ENCODE measurements at regions not wholly inside any gene's neighbourhood (a gene's known extent, or its start where the extent isn't known, plus 50 kb on each side); places are given as distances from the start of the nearest gene placed in this dataset.
"Not testable (repeated sequence)": the region's sequence is repeated elsewhere in the genome, so short reads cannot be mapped to it uniquely, and the experiment has no call there.

- no peak for DNase-seq
These were observed 115.6 kb upstream of the KLF14 start for GRCh38 chr7:130849604-130850003.

- no peak for DNase-seq
These were observed 116.9 kb upstream of the KLF14 start for GRCh38 chr7:130850956-130851355.

- DNase-seq: no peak
These were observed 118.9 kb upstream of the KLF14 start for GRCh38 chr7:130852867-130853266.

DNA sequence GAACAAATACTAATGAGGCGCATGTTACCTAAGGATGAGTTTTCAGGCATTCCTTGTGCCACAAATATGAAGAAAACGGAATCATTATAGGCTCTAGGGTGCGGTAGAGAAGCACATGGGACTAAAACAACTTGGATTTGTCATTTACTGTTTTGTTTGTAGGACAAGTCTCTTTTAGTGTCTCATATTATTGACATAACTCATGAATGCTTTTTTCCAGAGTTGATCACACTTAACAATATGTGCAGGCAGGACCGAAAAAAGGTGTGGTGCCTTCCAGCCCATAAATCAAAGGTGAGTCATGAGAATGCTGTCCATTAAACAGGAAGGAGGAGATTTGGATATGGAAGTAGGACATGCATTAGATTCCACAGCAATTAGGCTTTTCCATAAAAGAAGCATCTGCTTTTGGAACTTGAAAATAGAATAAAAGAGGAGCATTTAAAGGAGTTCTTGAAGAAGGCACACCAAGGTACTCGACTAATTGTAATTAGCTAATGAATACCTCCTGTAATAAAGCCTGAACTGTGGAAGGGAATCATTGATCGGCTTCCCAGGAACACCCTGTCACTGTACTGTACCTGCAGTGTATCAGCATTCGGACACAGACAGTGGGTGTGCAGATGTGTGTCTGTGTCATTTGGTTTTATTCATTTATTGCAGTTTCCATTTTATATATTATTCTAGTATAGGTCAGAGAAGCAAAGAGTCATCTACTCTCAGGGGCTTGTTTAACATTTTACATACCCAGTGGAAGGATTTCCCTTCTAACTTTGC, 119.7 kb upstream of the KLF14 start:
- DNase-seq: no peak

DNA sequence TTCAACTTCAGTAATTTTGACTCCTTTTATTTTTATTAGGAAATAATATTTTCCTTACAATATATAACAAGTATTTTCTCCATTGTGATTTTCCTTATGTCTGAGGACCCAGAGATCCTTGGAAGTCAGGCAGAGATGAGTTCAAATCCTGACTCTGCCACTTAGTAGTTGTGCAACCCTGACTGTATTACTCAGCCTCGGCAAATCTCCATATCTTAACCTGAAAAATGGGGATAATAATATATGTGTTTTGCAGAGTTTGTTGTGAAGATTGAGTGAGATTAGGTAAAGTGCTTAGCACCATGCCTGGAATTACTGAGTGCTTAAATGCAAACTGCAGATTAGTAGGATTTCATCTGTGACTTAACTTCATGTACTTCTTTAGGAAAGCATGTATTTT, 120.5 kb upstream of the KLF14 start:
- no peak for DNase-seq

DNA sequence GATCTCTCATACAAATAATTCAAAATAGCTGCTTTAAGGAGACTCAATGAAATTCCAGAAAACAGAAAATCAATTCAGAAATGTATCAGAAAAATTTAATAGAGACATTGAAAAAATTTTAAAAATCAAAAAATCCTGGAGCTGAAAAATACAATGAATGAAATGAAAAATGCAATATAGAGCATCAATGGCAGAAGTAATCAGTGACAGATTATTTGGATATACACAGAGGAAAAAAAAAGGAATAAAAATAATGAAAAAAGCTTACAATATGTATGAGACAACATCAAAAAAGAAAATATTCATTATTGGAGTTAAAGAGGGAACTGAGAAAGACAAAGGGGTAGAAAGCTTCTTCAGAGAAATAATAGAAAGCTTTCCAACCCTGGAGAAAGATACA, 122.9 kb upstream of the KLF14 start:
- DNase-seq: no peak

- not testable (repeated sequence) for DNase-seq
These were observed 126.8 kb upstream of the KLF14 start for GRCh38 chr7:130860832-130861231.

DNA sequence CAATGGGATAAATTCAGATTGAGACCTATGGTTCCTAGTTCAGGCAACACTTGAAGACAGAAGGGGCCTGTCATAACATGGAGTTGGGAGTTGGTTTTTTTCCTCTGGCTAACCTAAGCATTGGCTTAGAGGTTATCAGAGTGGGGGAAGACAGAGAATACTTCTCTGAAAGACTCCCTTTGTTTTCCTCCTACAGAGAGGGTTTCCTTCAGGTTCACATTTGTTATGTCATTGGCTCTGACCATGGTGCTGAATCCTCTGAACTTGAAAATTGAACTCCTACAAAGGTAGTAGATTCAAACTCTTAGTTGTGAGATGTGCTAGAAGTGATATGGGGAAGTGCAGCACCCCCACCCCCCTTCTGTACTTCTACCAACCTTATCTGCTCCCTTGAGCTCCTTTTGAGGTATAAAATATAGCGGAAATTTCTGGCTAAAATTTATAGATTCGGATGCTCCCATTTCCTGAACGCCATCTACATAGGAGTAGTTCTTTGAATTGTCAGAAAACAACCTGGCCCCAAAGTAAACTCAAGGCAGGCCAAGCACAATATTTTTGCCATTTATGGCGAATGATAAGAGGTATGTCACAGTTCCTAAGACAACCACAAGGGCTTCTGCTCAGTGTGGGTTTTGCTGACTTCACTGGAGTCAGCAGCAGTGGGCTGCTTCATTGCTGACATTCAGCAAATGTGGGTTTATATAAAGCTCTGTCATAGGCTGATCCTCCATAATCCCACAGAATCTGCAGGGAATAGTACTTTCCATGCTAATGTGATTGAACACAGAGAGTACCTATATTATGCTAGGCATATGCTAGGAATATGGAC, 131.6 kb upstream of the KLF14 start:
- DNase-seq: no peak

- DNase-seq: no peak
These were observed 133.0 kb upstream of the KLF14 start for GRCh38 chr7:130867039-130867438.

GRCh38 chr7:130867581-130868136, 133.7 kb upstream of the KLF14 start:
- no peak for DNase-seq

DNA sequence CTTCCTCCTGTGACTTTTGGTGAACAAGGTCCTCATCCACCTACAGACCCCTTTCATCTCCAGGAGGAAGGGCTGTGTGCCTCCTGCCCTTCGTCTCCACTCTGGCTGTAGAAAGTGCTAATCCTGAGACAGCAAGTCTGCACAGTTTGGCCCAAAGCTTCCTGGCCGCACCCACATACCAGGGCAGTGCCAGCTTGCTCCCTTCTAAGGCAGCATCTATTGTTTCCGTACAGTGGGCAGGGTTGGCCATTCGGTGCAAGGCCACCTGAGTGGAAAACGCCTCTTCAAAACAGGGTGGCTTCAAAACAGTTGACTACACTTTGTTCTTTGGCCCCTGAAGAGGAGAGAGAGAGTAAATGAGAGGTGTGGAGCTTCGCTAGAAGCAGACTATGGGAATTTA, 134.1 kb upstream of the KLF14 start:
- no peak for DNase-seq

GRCh38 chr7:130869918-130870317, 135.9 kb upstream of the KLF14 start:
- no peak for DNase-seq

DNA sequence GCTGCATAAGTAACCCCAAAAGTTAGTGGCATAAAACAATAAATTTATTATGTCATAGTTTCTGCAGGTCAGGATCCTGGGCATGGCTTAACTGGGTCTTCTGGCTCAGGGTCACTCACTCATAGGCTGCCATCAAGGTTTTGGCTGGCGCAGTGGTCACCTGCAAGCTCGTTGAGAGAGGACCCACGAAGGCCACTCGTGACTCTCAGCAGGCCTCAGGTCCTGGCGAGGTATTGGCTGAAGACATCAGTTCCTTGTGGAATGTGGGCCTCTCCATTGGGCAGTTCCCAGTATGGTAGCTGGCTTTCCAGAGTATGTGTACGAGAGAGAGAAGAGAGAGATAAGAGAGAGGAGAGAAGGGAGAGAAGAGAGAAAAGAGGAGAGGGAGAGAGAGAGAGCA, 138.3 kb upstream of the KLF14 start:
- no peak for DNase-seq

- DNase-seq: no peak
These were observed 138.9 kb upstream of the KLF14 start for GRCh38 chr7:130872756-130873448.

DNA sequence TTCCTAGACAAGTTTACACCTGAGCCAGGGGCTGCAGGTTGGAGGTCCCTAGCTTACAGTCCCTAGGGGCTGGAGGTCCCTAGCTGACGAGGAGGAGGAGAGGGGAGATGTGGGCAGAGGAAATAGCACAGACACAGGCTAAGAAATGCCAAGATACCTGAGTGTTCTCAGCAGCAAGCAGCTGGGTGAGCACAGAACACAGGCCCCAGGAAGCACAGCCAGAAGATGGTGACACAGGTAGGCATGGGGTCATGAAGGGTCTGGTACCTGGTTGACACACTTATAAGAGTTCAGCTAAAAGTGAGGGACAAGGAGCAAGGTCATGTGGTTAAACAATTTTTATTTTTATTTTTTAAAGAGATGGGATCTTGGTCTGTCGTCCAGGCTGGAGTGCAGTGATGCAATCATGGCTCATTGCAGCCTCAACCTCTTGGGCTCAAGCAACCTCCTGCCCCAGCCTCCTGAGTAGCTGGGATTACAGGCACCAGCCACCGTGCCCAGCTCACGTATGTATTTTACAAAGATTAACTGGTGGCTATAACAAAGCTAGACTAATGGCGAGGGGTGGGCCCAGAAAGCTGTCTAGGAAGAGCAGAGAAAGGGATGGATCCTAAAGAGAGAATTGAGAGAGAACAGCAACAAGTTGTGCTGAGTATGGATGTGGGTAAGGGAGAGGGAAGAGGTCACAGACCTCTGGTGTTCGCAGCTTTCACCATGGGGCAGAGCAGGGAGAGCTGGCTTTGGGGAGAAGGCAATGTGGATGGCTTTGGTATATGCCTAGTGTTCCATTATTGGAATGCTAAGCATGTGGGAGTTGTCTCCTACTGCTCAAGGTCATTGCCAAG, 140.3 kb upstream of the KLF14 start:
- DNase-seq: no peak

DNA sequence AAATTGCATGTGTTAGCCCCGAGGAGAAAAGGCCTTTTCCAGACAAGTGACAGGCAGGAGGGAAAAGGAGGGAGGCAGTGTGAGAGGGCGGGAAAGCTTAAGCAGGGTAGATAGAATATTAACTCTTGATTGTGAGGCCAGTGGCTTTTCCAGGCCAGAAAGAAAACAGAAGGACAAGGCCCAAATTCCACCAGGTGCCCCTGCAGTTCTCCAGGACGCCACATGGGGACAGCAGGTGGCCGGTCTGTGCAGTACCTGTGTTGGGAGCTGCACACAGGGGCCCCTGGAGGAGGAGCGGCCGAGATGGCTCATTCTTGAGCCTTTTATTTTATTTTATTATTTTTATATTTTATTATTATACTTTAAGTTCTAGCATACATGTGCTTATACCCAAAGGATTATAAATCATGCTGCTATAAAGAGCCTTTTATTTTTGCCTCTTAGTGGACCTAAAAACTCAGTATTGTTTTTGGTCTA, 141.3 kb upstream of the KLF14 start:
- DNase-seq: peak; percentile 44

DNA sequence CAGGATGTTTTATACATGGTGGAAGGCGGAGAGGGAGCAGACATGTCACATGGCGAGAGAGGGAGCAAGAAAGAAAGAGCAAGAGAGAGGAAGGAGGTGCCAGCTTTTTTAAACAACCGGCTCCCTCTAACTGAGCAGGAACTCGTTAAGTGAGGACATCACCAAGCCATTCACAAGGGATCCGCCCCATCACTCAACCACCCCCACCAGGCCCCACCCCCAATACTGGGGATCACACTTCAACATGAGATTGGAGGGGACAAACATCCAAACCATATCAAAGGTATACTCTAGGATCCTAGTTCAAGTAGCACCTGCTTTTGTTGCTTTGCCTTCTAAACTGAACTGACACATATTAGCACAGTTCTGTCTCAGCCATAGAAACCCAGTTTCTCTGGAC, 141.9 kb upstream of the KLF14 start:
- no peak for DNase-seq

GRCh38 chr7:130877236-130877990, 143.4 kb upstream of the KLF14 start:
- no peak for DNase-seq

GRCh38 chr7:130877991-130878305, 143.9 kb upstream of the KLF14 start:
- DNase-seq: no peak

DNA sequence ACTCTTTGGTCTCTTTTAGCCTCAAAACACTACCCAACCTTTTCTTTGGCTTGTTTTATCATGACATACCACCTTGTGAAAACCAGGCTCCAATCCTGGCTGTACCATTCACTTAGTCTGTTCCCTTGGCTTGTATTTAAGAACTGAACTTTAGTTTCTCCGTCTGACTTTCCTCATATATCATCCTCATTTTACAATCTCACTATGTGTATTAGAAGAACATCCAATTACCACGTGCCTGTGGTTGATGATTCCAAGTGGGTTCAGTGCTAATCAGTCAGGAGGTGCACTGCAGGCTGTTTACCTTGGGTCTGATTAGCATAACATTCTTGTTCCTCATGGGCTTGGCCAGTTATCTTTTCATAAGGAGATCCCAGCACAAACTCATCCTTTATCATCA, 144.8 kb upstream of the KLF14 start:
- DNase-seq: no peak

DNA sequence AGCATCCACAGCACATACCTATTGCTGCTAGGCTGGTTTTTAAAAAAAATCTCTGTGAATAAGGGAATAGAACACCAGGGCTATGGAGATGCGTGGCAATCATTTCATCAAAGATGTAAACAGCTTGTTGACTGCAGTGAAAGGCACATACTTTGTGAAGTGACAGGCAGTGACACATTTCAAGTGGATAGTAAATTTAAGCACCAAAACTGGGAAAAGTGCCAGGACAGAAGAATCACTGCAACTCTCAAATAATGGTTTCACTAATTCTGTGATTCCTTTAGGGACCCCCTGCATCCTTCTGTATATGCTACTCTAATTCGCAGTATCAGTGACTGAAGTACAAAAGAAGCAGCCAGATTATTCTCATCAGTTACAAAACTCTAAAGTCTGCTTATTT, 145.2 kb upstream of the KLF14 start:
- no peak for DNase-seq

- no peak for DNase-seq
These were observed 146.7 kb upstream of the KLF14 start for GRCh38 chr7:130880668-130881067.
